H9 (cell line): ENCODE measurements at regions not wholly inside any gene's neighbourhood (a gene's known extent, or its start where the extent isn't known, plus 50 kb on each side); places are given as distances from the start of the nearest gene placed in this dataset.

Experiments used
- DNase-seq: peaks from one replicate; pipeline ENCODE4 v3.0.0-alpha.2; 2017
- H2AFZ ChIP-seq: one replicate; pipeline ENCODE4 v1.6.1; 2013; ENCODE audit warnings: mild to moderate bottlenecking, low read length, control low read depth, moderate library complexity
- H2AK5ac ChIP-seq: 2 replicates; pipeline ENCODE4 v1.6.1; 2013; ENCODE audit warnings: low read length, control low read depth, mixed read lengths; ENCODE audit not compliant: insufficient read length
- H2BK120ac ChIP-seq: one replicate; pipeline ENCODE4 v1.6.1; 2013; ENCODE audit warnings: low read depth, mild to moderate bottlenecking, low read length, control low read depth, inconsistent platforms; ENCODE audit not compliant: poor library complexity, severe bottlenecking
- H2BK12ac ChIP-seq: 2 replicates; pipeline ENCODE4 v1.6.1; 2013; ENCODE audit warnings: low read length, control low read depth, mixed read lengths, low read depth; ENCODE audit not compliant: insufficient read length
- H2BK15ac ChIP-seq: 2 replicates; pipeline ENCODE4 v1.6.1; 2013; ENCODE audit warnings: low read depth, low read length, control low read depth
- H2BK20ac ChIP-seq: one replicate; pipeline ENCODE4 v1.6.1; 2013; ENCODE audit warnings: low read depth, mild to moderate bottlenecking, low read length, control low read depth, inconsistent platforms; ENCODE audit not compliant: poor library complexity, severe bottlenecking
- H2BK5ac ChIP-seq: 2 replicates; pipeline ENCODE4 v1.6.1; 2013; ENCODE audit warnings: low read length, control low read depth, mixed read lengths; ENCODE audit not compliant: insufficient read length
- H3K14ac ChIP-seq: 2 replicates; pipeline ENCODE4 v1.6.1; 2013; ENCODE audit warnings: low read length, control low read depth; ENCODE audit not compliant: insufficient read depth
- H3K18ac ChIP-seq: 2 replicates; pipeline ENCODE4 v1.6.1; 2013; ENCODE audit warnings: low read depth, mild to moderate bottlenecking, mixed read lengths, low read length, control low read depth; ENCODE audit not compliant: insufficient read length
- H3K23ac ChIP-seq: 2 replicates; pipeline ENCODE4 v1.6.1; 2013; ENCODE audit warnings: low read length, control low read depth, mixed read lengths, low read depth; ENCODE audit not compliant: insufficient read length
- H3K23me2 ChIP-seq: 2 replicates; pipeline ENCODE4 v1.6.1; 2013; ENCODE audit warnings: low read depth, mild to moderate bottlenecking, mixed read lengths, low read length, control low read depth; ENCODE audit not compliant: insufficient read length, poor library complexity, severe bottlenecking
- H3K27ac ChIP-seq: 2 replicates; pipeline ENCODE4 v1.5.1; 2013; ENCODE audit warnings: low read length, control low read depth, mixed read lengths, low read depth; ENCODE audit not compliant: insufficient read length
- H3K27me3 ChIP-seq: 2 replicates; pipeline ENCODE4 v1.6.1; 2013; ENCODE audit warnings: low read length, control low read depth, inconsistent platforms; ENCODE audit not compliant: insufficient read depth
- H3K4ac ChIP-seq: 2 replicates; pipeline ENCODE4 v1.6.1; 2013; ENCODE audit warnings: low read depth, mild to moderate bottlenecking, control low read depth, inconsistent platforms, low read length, moderate library complexity
- H3K4me1 ChIP-seq: 2 replicates; pipeline ENCODE4 v1.6.1; 2013; ENCODE audit warnings: low read length, control low read depth, inconsistent platforms; ENCODE audit not compliant: insufficient read depth
- H3K4me2 ChIP-seq: 2 replicates; pipeline ENCODE4 v1.6.1; 2013; ENCODE audit warnings: low read length, control low read depth, mixed read lengths; ENCODE audit not compliant: insufficient read length, insufficient read depth
- H3K56ac ChIP-seq: 2 replicates; pipeline ENCODE4 v1.6.1; 2013; ENCODE audit warnings: low read depth, mild to moderate bottlenecking, mixed read lengths, low read length, control low read depth; ENCODE audit not compliant: insufficient read length
- H3K79me1 ChIP-seq: 2 replicates; pipeline ENCODE4 v1.6.1; 2013; ENCODE audit warnings: low read depth, mild to moderate bottlenecking, moderate library complexity, low read length, control low read depth, inconsistent platforms; ENCODE audit not compliant: insufficient read depth, poor library complexity, severe bottlenecking
- H3K79me2 ChIP-seq: 2 replicates; pipeline ENCODE4 v1.6.1; 2013; ENCODE audit warnings: low read length, control low read depth, inconsistent platforms; ENCODE audit not compliant: insufficient read depth
- H3K9ac ChIP-seq: 2 replicates; pipeline ENCODE4 v1.6.1; 2013; ENCODE audit warnings: low read length, control low read depth, mixed read lengths; ENCODE audit not compliant: insufficient read length; ENCODE audit errors: extremely low read depth
- H3K9me3 ChIP-seq: one replicate; pipeline ENCODE4 v1.6.1; 2013; ENCODE audit warnings: low read depth, low read length, inconsistent platforms; ENCODE audit not compliant: control insufficient read depth
- H3T11ph ChIP-seq: one replicate; pipeline ENCODE4 v1.6.1; 2013; ENCODE audit warnings: mild to moderate bottlenecking, low read length, control low read depth, inconsistent platforms
- H4K20me1 ChIP-seq: one replicate; pipeline ENCODE4 v1.6.1; 2013; ENCODE audit not compliant: control insufficient read depth, insufficient read length, insufficient read depth
- H4K5ac ChIP-seq: 2 replicates; pipeline ENCODE4 v1.6.1; 2013; ENCODE audit warnings: low read depth, mild to moderate bottlenecking, mixed read lengths, low read length, control low read depth; ENCODE audit not compliant: insufficient read length
- H4K8ac ChIP-seq: replicated peaks from 2 replicates; pipeline ENCODE4 v1.6.1; 2013; ENCODE audit warnings: low read length, control low read depth, mixed read lengths, low read depth; ENCODE audit not compliant: insufficient read length
- H4K91ac ChIP-seq: 2 replicates; pipeline ENCODE4 v1.6.1; 2013; ENCODE audit warnings: low read depth, mild to moderate bottlenecking, moderate library complexity, mixed read lengths, low read length, control low read depth; ENCODE audit not compliant: insufficient read length
- H3K27ac Mint-ChIP-seq, 3 experiments: 2 replicates in 2 of 3; 3 replicates in 1 of 3; pipeline ENCODE4 v1.8.0; 2020 to 2021; ENCODE audit warnings: mixed read lengths in 3 of 3, mild to moderate bottlenecking in 1 of 3, moderate library complexity in 1 of 3
- H3K27me3 Mint-ChIP-seq: 2 replicates; pipeline ENCODE4 v1.8.0; 2021; ENCODE audit warnings: low read depth, mild to moderate bottlenecking, moderate library complexity, mixed read lengths
- H3K36me3 Mint-ChIP-seq, 3 experiments: 2 replicates in 2 of 3; 3 replicates in 1 of 3; pipeline ENCODE4 v1.8.0; 2020 to 2021; ENCODE audit warnings: low read depth in 3 of 3, mixed read lengths in 3 of 3; ENCODE audit not compliant: insufficient read depth in 1 of 3
- H3K4me1 Mint-ChIP-seq, 2 experiments: 2 replicates each; pipeline ENCODE4 v1.8.0; 2020; ENCODE audit warnings: mixed read lengths in 2 of 2
- H3K4me3 Mint-ChIP-seq, 2 experiments: 2 replicates in 1 of 2; 3 replicates in 1 of 2; pipeline ENCODE4 v1.8.0; 2020 to 2021; ENCODE audit warnings: mild to moderate bottlenecking in 2 of 2, mixed read lengths in 2 of 2, moderate library complexity in 1 of 2
- H3K9me3 Mint-ChIP-seq, 2 experiments: 2 replicates in 1 of 2; 3 replicates in 1 of 2; pipeline ENCODE4 v1.8.0; 2020; ENCODE audit warnings: mild to moderate bottlenecking in 2 of 2, mixed read lengths in 2 of 2, moderate library complexity in 1 of 2
- WGBS: extraction: QIAGEN DNeasy Blood & Tissue Kit; methylation state at CpG from one replicate; pipeline ENCODE4 v1.1.7; 2013; ENCODE audit warnings: missing lambda C conversion rate, low lambda C conversion rate, mixed read lengths; ENCODE audit not compliant: insufficient read length; ENCODE audit errors: extremely low coverage; 5-methylcytosine and 5-hydroxymethylcytosine counted together
- TF ChIP-seq, protein P1 (sequence below): fragments of 200-600 bp; sonication (generic); conservative IDR thresholded peaks from 3 replicates; pipeline ENCODE4 v1.8.0; 2021; ENCODE audit warnings: antibody characterized with exemption, mild to moderate bottlenecking

DNA sequence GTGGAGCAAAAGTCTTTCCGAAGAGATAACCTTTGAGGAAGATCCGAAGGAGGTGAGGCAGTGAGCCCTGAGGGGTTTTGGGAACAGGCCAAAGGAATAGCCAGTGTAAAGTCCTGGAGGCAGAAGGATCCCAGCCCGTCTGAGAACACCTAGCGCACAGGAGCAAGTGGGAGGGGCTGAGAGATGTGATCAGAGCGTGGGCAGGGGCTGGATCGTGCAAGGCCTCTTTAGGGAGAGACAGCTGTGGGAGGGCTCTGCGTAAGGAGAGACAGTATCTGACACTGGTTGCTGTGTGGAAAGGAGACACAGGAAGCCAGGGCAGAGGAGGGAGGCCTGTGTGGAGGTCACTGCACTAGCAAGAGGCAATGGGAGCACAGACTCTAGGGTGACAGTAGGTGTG lies 68.2 kb downstream of the BARX1 start:
- H2BK120ac ChIP-seq, result no peak overlapping the region
- H4K8ac ChIP-seq, result no peak overlapping the region
- H3K14ac ChIP-seq, result no peak overlapping the region
- peak; percentile 25 for DNase-seq
- H3K9ac ChIP-seq, result no peak overlapping the region
- no peaks in the 10 kb centered on the region; a peak in 1 of 4 replicates for H3K4me1 Mint-ChIP-seq
- H3K4me2 ChIP-seq, result no peak overlapping the region
- no peak overlapping the region for H2BK20ac ChIP-seq
- H3K27me3 Mint-ChIP-seq, result peaks cover 8% of the 10 kb centered on the region
- no peaks in the 10 kb centered on the region for H3K79me2 ChIP-seq
- H2BK5ac ChIP-seq, result no peak overlapping the region
- no peaks in the 10 kb centered on the region for H3K23me2 ChIP-seq
- no peak overlapping the region for H3K4ac ChIP-seq
- H3K23ac ChIP-seq, result no peak overlapping the region
- H3K9me3 ChIP-seq, result no peaks in the 10 kb centered on the region
- H2AK5ac ChIP-seq, result no peak overlapping the region
- no peak overlapping the region; a peak in 1 of 7 replicates for H3K27ac Mint-ChIP-seq
- H3T11ph ChIP-seq, result no peak overlapping the region
- H3K27ac ChIP-seq, result no peak overlapping the region
- no peaks in the 10 kb centered on the region for H3K27me3 ChIP-seq
- H3K4me1 ChIP-seq, result no peaks in the 10 kb centered on the region
- no peaks in the 10 kb centered on the region for H3K79me1 ChIP-seq
- peaks cover 4 to 10% of the 10 kb centered on the region in 2 experiments; a peak in 4 of 5 replicates for H3K9me3 Mint-ChIP-seq
- H2BK15ac ChIP-seq, result no peak overlapping the region
- H4K91ac ChIP-seq, result no peak overlapping the region
- no peak overlapping the region for H3K18ac ChIP-seq
- TF ChIP-seq, protein P1, sequence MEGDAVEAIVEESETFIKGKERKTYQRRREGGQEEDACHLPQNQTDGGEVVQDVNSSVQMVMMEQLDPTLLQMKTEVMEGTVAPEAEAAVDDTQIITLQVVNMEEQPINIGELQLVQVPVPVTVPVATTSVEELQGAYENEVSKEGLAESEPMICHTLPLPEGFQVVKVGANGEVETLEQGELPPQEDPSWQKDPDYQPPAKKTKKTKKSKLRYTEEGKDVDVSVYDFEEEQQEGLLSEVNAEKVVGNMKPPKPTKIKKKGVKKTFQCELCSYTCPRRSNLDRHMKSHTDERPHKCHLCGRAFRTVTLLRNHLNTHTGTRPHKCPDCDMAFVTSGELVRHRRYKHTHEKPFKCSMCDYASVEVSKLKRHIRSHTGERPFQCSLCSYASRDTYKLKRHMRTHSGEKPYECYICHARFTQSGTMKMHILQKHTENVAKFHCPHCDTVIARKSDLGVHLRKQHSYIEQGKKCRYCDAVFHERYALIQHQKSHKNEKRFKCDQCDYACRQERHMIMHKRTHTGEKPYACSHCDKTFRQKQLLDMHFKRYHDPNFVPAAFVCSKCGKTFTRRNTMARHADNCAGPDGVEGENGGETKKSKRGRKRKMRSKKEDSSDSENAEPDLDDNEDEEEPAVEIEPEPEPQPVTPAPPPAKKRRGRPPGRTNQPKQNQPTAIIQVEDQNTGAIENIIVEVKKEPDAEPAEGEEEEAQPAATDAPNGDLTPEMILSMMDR, result no peak
- H4K20me1 ChIP-seq, result no peaks in the 10 kb centered on the region
- no CpG with 5 or more reads among the region's 7 CpGs for WGBS
- no peaks in the 10 kb centered on the region; a peak in 1 of 7 replicates for H3K36me3 Mint-ChIP-seq
- H4K5ac ChIP-seq, result no peak overlapping the region
- H2BK12ac ChIP-seq, result no peak overlapping the region
- H3K56ac ChIP-seq, result no peak overlapping the region
- H3K4me3 Mint-ChIP-seq, result no peak overlapping the region
- H2AFZ ChIP-seq, result no peak overlapping the region
